Parathyroid adenoma (tissue), 2 donors: ENCODE measurements at regions not wholly inside any gene's neighbourhood (a gene's known extent, or its start where the extent isn't known, plus 50 kb on each side); places are given as distances from the start of the nearest gene placed in this dataset.

Source experiments
- H2AFZ ChIP-seq: fragments of 300-600 bp; sonication (generic); one replicate; pipeline ENCODE4 v1.7.0; 2017; ENCODE audit warnings: antibody characterized with exemption, mild to moderate bottlenecking
- H3K27ac ChIP-seq: fragments of 300-600 bp; sonication (generic); one replicate; pipeline ENCODE4 v1.7.0; 2017
- H3K27me3 ChIP-seq: fragments of 300-600 bp; sonication (generic); one replicate; pipeline ENCODE4 v1.7.0; 2017; ENCODE audit warnings: low read length; ENCODE audit not compliant: control insufficient read depth, insufficient read depth
- H3K36me3 ChIP-seq: fragments of 300-600 bp; sonication (generic); one replicate; pipeline ENCODE4 v1.7.0; 2017; ENCODE audit warnings: low read length; ENCODE audit not compliant: control insufficient read depth, insufficient read depth
- H3K4me1 ChIP-seq: fragments of 300-600 bp; sonication (generic); one replicate; pipeline ENCODE4 v1.7.0; 2017; ENCODE audit warnings: control low read depth
- H3K4me2 ChIP-seq: fragments of 300-600 bp; sonication (generic); one replicate; pipeline ENCODE4 v1.7.0; 2017; ENCODE audit warnings: low read length
- H3K4me3 ChIP-seq: fragments of 300-600 bp; sonication (generic); one replicate; pipeline ENCODE4 v1.7.0; 2017; ENCODE audit warnings: low read depth, low read length
- H3K79me2 ChIP-seq: fragments of 300-600 bp; sonication (generic); one replicate; pipeline ENCODE4 v1.7.0; 2017; ENCODE audit warnings: control low read depth
- H3K9ac ChIP-seq: fragments of 300-600 bp; sonication (generic); one replicate; pipeline ENCODE4 v1.7.0; 2017; ENCODE audit warnings: mild to moderate bottlenecking
- H3K9me3 ChIP-seq: fragments of 300-600 bp; sonication (generic); one replicate; pipeline ENCODE4 v1.7.0; 2017; ENCODE audit warnings: low read length; ENCODE audit not compliant: control insufficient read depth
- CTCF ChIP-seq: fragments of 300-600 bp; sonication (generic); IDR thresholded peaks from one replicate; pipeline ENCODE4 v1.7.0; 2017; ENCODE audit warnings: antibody characterized with exemption, mild to moderate bottlenecking
- donor health status: primary hyperparathyroidism.

GRCh38 chr6:22875845-22876244 lies 306.5 kb downstream of the HDGFL1 start:
- H3K79me2 ChIP-seq = no peaks in the 10 kb centered on the region
- H3K4me3 ChIP-seq = no peak overlapping the region
- H2AFZ ChIP-seq = no peak overlapping the region
- TF ChIP-seq CTCF = no peak
- no peaks in the 10 kb centered on the region for H3K4me1 ChIP-seq
- H3K27ac ChIP-seq = no peak overlapping the region
- no peaks in the 10 kb centered on the region for H3K36me3 ChIP-seq
- no peak overlapping the region for H3K4me2 ChIP-seq
- no peaks in the 10 kb centered on the region for H3K27me3 ChIP-seq
- no peak overlapping the region for H3K9ac ChIP-seq
- no peaks in the 10 kb centered on the region for H3K9me3 ChIP-seq

GRCh38 chr6:22878324-22878701 lies 308.9 kb downstream of the HDGFL1 start:
- Histone ChIP-seq H3K27ac (no peak overlapping the region), H3K9ac (no peak overlapping the region), H3K27me3 (no peaks in the 10 kb centered on the region), H3K79me2 (no peaks in the 10 kb centered on the region), H3K4me3 (no peak overlapping the region), H3K36me3 (no peaks in the 10 kb centered on the region), H2AFZ (no peak overlapping the region), H3K9me3 (no peaks in the 10 kb centered on the region), H3K4me2 (no peak overlapping the region), H3K4me1 (no peaks in the 10 kb centered on the region)
- no peak for TF ChIP-seq CTCF

- Histone ChIP-seq H3K4me3 (no peak overlapping the region), H3K79me2 (no peaks in the 10 kb centered on the region), H3K9me3 (no peaks in the 10 kb centered on the region), H3K36me3 (no peaks in the 10 kb centered on the region), H3K4me2 (no peak overlapping the region), H2AFZ (no peak overlapping the region), H3K9ac (no peak overlapping the region), H3K27me3 (no peaks in the 10 kb centered on the region), H3K4me1 (no peaks in the 10 kb centered on the region), H3K27ac (no peak overlapping the region)
- TF ChIP-seq CTCF = no peak
Observed at GRCh38 chr6:22878706-22879105, 309.3 kb downstream of the HDGFL1 start.

- no peak overlapping the region for H3K4me2 ChIP-seq
- H3K27ac ChIP-seq = no peak overlapping the region
- no peaks in the 10 kb centered on the region for H3K27me3 ChIP-seq
Observed at GRCh38 chr6:22880686-22881433, 311.5 kb downstream of the HDGFL1 start.

More at GRCh38 chr6:22880686-22881433, 311.5 kb downstream of the HDGFL1 start:
- no peak overlapping the region for H3K9ac ChIP-seq
- H3K4me1 ChIP-seq = no peaks in the 10 kb centered on the region
- H3K9me3 ChIP-seq = no peaks in the 10 kb centered on the region
- H3K79me2 ChIP-seq = no peaks in the 10 kb centered on the region
- peak overlapping the region; percentile 70 for H2AFZ ChIP-seq
- no peak overlapping the region for H3K4me3 ChIP-seq
- H3K36me3 ChIP-seq = no peaks in the 10 kb centered on the region
- no peak for TF ChIP-seq CTCF
